ENCODE measurements at regions not wholly inside any gene's neighbourhood (a gene's known extent, or its start where the extent isn't known, plus 50 kb on each side); places are given as distances from the start of the nearest gene placed in this dataset.

- TF ChIP-seq POLR2A (IDR thresholded peaks at IDR 0.05) (no peak), CTCF (IDR thresholded peaks at IDR 0.05) (no peak)
Measured at GRCh38 chr16:26475596-26475995, 591.1 kb upstream of the C16orf82 start.
